OCI-LY3 (cell line): ENCODE measurements at regions not wholly inside any gene's neighbourhood (a gene's known extent, or its start where the extent isn't known, plus 50 kb on each side); places are given as distances from the start of the nearest gene placed in this dataset.

ENCODE experiments used
- EZH2phosphoT487 ChIP-seq: fragments of 200-600 bp; shearing (Covaris generic); IDR thresholded peaks from 2 replicates; pipeline ENCODE4 v1.6.1; 2018; ENCODE audit warnings: antibody characterized with exemption, mixed run types, low read depth
- TF ChIP-seq, protein P1 (sequence below): fragments of 200-600, 300-600 bp; sonication (generic); IDR thresholded peaks from 2 replicates; pipeline ENCODE4 v1.5.1; 2014; ENCODE audit warnings: antibody characterized with exemption, low read length, low read depth

GRCh38 chr1:218765753-218766152 lies 407.9 kb upstream of the LYPLAL1 start:
- TF ChIP-seq, protein P1, sequence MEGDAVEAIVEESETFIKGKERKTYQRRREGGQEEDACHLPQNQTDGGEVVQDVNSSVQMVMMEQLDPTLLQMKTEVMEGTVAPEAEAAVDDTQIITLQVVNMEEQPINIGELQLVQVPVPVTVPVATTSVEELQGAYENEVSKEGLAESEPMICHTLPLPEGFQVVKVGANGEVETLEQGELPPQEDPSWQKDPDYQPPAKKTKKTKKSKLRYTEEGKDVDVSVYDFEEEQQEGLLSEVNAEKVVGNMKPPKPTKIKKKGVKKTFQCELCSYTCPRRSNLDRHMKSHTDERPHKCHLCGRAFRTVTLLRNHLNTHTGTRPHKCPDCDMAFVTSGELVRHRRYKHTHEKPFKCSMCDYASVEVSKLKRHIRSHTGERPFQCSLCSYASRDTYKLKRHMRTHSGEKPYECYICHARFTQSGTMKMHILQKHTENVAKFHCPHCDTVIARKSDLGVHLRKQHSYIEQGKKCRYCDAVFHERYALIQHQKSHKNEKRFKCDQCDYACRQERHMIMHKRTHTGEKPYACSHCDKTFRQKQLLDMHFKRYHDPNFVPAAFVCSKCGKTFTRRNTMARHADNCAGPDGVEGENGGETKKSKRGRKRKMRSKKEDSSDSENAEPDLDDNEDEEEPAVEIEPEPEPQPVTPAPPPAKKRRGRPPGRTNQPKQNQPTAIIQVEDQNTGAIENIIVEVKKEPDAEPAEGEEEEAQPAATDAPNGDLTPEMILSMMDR: no peak
- no peak for TF ChIP-seq EZH2phosphoT487
